ENCODE measurements at regions not wholly inside any gene's neighbourhood (a gene's known extent, or its start where the extent isn't known, plus 50 kb on each side); places are given as distances from the start of the nearest gene placed in this dataset.

DNA sequence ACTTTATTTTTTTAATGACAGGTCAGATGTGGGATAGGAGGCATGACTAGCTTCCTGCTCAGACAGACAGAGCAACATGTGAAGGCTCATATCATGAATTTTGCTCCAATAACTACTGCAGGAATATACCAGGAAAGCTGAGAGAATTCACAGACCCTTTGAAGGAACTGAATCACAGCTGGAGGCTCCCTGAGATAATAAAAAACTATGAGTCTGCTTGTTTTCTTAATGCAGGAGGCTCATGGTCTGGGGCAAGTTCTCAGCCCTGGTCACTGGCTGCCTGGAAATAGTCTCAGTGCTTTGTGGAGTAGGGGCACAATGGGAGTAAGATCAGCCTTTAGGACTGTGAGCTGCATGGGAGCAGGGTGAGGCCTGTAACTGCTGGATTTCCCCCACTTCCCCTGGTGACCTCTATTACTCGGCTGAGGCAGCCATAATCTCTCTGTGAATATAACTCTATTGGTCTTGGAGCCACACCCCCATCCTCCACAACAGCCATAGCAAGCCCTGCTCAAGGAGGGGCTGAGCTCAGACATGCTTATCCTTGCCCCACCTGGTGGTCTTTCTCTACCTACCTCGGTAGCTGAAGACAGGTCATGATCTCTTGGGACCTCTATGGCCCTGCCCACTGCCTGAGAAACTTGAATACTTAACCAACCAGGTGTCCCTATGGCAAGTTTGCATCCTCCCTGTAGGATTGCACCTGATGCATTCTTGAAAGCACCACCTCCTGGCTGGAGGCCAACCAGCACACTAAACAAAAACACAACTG is 281.6 kb upstream of the TMCO5A start:
- TF ChIP-seq, protein P1, sequence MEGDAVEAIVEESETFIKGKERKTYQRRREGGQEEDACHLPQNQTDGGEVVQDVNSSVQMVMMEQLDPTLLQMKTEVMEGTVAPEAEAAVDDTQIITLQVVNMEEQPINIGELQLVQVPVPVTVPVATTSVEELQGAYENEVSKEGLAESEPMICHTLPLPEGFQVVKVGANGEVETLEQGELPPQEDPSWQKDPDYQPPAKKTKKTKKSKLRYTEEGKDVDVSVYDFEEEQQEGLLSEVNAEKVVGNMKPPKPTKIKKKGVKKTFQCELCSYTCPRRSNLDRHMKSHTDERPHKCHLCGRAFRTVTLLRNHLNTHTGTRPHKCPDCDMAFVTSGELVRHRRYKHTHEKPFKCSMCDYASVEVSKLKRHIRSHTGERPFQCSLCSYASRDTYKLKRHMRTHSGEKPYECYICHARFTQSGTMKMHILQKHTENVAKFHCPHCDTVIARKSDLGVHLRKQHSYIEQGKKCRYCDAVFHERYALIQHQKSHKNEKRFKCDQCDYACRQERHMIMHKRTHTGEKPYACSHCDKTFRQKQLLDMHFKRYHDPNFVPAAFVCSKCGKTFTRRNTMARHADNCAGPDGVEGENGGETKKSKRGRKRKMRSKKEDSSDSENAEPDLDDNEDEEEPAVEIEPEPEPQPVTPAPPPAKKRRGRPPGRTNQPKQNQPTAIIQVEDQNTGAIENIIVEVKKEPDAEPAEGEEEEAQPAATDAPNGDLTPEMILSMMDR (IDR thresholded peaks at IDR 0.05; ENCODE audit: low read depth, low read length, poor library complexity, severe bottlenecking) = no peak
- TF ChIP-seq EZH2phosphoT487 (IDR thresholded peaks at IDR 0.05; ENCODE audit: borderline replicate concordance, low read length) = no peak
